ENCODE measurements at regions not wholly inside any gene's neighbourhood (a gene's known extent, or its start where the extent isn't known, plus 50 kb on each side); places are given as distances from the start of the nearest gene placed in this dataset.

- no peak for TF ChIP-seq GATA3 (IDR thresholded peaks at IDR 0.05; ENCODE audit: low read depth, low read length)
- TF ChIP-seq GATA2 (IDR thresholded peaks at IDR 0.05; ENCODE audit: low read depth, low read length): no peak
Measured at GRCh38 chr2:239765911-239766310, 259.2 kb downstream of the NDUFA10 start.

Data from SH-SY5Y (cell line).